ENCODE measurements at regions not wholly inside any gene's neighbourhood (a gene's known extent, or its start where the extent isn't known, plus 50 kb on each side); places are given as distances from the start of the nearest gene placed in this dataset.

GRCh38 chr9:89710697-89711096 lies 105.9 kb downstream of the GADD45G start:
- intact Hi-C loops (cut with DNase I): no loop called here
- no peaks in the 10 kb centered on the region for H3K9me3 ChIP-seq (replicated peaks in 1 of 3)
- peak overlapping the region in 1 of 5 donors; percentile 66 for H3K27ac ChIP-seq
- H3K36me3 ChIP-seq (replicated peaks in 1 of 2): no peaks in the 10 kb centered on the region
- no peak overlapping the region for H3K4me3 ChIP-seq
- no peaks in the 10 kb centered on the region for H3K27me3 ChIP-seq
- no peaks in the 10 kb centered on the region for H3K4me1 ChIP-seq (replicated peaks in 1 of 2)
- no peak for TF ChIP-seq CTCF (IDR thresholded peaks at IDR 0.05)
- no peak for TF ChIP-seq POLR2A (IDR thresholded peaks at IDR 0.05)
- WGBS, 4 donors: 58 to 68% (median 63%) methylated on average over 6 of the region's 6 CpGs
- peak in 1 of 7 donors; percentile 24 for DNase-seq

GRCh38 chr9:89711866-89712265 lies 107.1 kb downstream of the GADD45G start:
- Histone ChIP-seq H3K36me3 (replicated peaks in 1 of 2) (no peaks in the 10 kb centered on the region), H3K4me3 (no peak overlapping the region), H3K9me3 (replicated peaks in 1 of 3) (no peaks in the 10 kb centered on the region), H3K27ac (no peak overlapping the region), H3K27me3 (no peaks in the 10 kb centered on the region), H3K4me1 (replicated peaks in 1 of 2) (no peaks in the 10 kb centered on the region)
- TF ChIP-seq CTCF (IDR thresholded peaks at IDR 0.05) (no peak), POLR2A (IDR thresholded peaks at IDR 0.05) (no peak)
- intact Hi-C loops (cut with DNase I): no loop called here
- DNase-seq: no peak
- WGBS, 4 donors: 38 to 67% (median 39%) methylated on average over 5 of the region's 5 CpGs

GRCh38 chr9:89712283-89712682 lies 107.5 kb downstream of the GADD45G start:
- DNase-seq: no peak
- intact Hi-C loops (cut with DNase I): no loop called here
- WGBS, 4 donors: 90 to 100% (median 95%) methylated on average over 2 to 5 of the region's 5 CpGs
- Histone ChIP-seq H3K27me3 (no peaks in the 10 kb centered on the region), H3K9me3 (replicated peaks in 1 of 3) (no peaks in the 10 kb centered on the region), H3K4me3 (no peak overlapping the region), H3K36me3 (replicated peaks in 1 of 2) (no peaks in the 10 kb centered on the region), H3K27ac (no peak overlapping the region), H3K4me1 (replicated peaks in 1 of 2) (no peaks in the 10 kb centered on the region)
- no peak for TF ChIP-seq POLR2A (IDR thresholded peaks at IDR 0.05)
- no peak for TF ChIP-seq CTCF (IDR thresholded peaks at IDR 0.05)

GRCh38 chr9:89714321-89714720 lies 109.5 kb downstream of the GADD45G start:
- Histone ChIP-seq H3K27me3 (no peaks in the 10 kb centered on the region), H3K36me3 (replicated peaks in 1 of 2) (no peaks in the 10 kb centered on the region), H3K9me3 (replicated peaks in 1 of 3) (no peaks in the 10 kb centered on the region), H3K4me3 (no peak overlapping the region), H3K27ac (no peak overlapping the region), H3K4me1 (replicated peaks in 1 of 2) (no peaks in the 10 kb centered on the region)
- WGBS, 4 donors: 53 to 60% (median 56%) methylated on average over 5 of the region's 5 CpGs
- intact Hi-C loops (cut with DNase I): no loop called here
- DNase-seq: peak in 6 of 7 donors; percentile 48 to 83 (median 66)
- no peak for TF ChIP-seq CTCF (IDR thresholded peaks at IDR 0.05)
- TF ChIP-seq POLR2A (IDR thresholded peaks at IDR 0.05): no peak
